GM12891 (cell line): ENCODE measurements at regions not wholly inside any gene's neighbourhood (a gene's known extent, or its start where the extent isn't known, plus 50 kb on each side); places are given as distances from the start of the nearest gene placed in this dataset.

Experiments
- PAX5 ChIP-seq: IDR thresholded peaks from 2 replicates; pipeline ENCODE4 v1.6.1; 2011; ENCODE audit warnings: low read length, moderate library complexity, mild to moderate bottlenecking; ENCODE audit not compliant: insufficient read depth, severe bottlenecking
- POLR2A ChIP-seq: IDR thresholded peaks from 2 replicates; pipeline ENCODE4 v1.6.1; 2011; ENCODE audit warnings: low read depth, low read length, control low read depth
- POLR2AphosphoS5 ChIP-seq: IDR thresholded peaks from 2 replicates; pipeline ENCODE4 v1.6.1; 2011; ENCODE audit warnings: low read depth, low read length, control low read depth
- POU2F2 ChIP-seq: IDR thresholded peaks from 2 replicates; pipeline ENCODE4 v1.6.1; 2011; ENCODE audit warnings: low read depth, mild to moderate bottlenecking, control low read depth, low read length, moderate library complexity
- SPI1 ChIP-seq: IDR thresholded peaks from 2 replicates; pipeline ENCODE4 v1.6.1; 2011; ENCODE audit warnings: low read depth, low read length, control low read depth
- TAF1 ChIP-seq: IDR thresholded peaks from 2 replicates; pipeline ENCODE4 v1.6.1; 2011; ENCODE audit warnings: low read depth, low read length, control low read depth

DNA sequence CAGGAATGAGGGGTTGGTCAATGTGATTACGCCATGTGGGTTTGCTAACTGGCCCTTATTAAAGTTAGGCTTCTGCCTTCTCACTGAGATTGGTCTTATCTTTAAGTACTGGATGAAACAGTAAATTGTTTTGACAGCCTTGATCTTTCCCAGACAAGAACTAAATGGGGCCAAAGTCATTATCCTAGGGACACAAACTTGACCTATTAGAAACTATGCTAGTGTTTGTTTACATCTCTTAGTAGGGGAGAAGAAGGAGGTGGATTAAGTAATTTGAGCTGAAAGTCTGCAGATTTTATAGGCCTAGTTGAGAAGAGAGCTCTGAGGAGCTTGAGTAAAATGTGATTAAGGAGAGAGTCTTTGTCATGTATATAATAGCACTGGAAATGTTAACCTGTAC, 386.9 kb downstream of the HTR7 start:
- no peak for TF ChIP-seq POLR2A
- TF ChIP-seq POLR2AphosphoS5, result no peak
- TF ChIP-seq SPI1, result no peak
- no peak for TF ChIP-seq TAF1
- TF ChIP-seq POU2F2, result no peak
- TF ChIP-seq PAX5, result no peak
